ENCODE measurements at regions not wholly inside any gene's neighbourhood (a gene's known extent, or its start where the extent isn't known, plus 50 kb on each side); places are given as distances from the start of the nearest gene placed in this dataset.

DNA sequence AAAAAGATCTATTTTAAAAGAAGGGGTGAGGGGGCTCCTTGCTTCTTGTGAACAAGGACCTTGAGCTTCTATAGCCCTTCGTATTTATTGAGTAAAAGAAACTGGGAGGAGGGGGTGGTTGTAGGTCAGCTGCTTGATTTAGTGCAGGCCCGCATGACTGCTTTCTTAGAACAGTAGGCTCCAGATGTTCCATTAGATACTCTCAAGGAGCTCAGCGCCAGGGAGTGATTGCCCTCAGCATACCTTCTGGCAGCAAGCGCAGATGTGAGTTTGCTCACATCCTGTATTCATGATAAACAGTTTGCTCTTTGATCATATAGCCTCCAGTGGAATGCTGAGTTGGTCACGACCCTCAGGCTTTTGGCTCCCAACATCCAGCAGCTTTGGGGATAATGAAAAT lies 108.9 kb upstream of the XPO1 start:
- TF ChIP-seq, protein P1, sequence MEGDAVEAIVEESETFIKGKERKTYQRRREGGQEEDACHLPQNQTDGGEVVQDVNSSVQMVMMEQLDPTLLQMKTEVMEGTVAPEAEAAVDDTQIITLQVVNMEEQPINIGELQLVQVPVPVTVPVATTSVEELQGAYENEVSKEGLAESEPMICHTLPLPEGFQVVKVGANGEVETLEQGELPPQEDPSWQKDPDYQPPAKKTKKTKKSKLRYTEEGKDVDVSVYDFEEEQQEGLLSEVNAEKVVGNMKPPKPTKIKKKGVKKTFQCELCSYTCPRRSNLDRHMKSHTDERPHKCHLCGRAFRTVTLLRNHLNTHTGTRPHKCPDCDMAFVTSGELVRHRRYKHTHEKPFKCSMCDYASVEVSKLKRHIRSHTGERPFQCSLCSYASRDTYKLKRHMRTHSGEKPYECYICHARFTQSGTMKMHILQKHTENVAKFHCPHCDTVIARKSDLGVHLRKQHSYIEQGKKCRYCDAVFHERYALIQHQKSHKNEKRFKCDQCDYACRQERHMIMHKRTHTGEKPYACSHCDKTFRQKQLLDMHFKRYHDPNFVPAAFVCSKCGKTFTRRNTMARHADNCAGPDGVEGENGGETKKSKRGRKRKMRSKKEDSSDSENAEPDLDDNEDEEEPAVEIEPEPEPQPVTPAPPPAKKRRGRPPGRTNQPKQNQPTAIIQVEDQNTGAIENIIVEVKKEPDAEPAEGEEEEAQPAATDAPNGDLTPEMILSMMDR (IDR thresholded peaks at IDR 0.05; ENCODE audit: insufficient read depth, low read length, poor library complexity, severe bottlenecking) = no peak
- TF ChIP-seq EZH2phosphoT487 (conservative IDR thresholded peaks at IDR 0.05; ENCODE audit: low read length) = no peak
